AG09319 (cell line): ENCODE measurements at regions not wholly inside any gene's neighbourhood (a gene's known extent, or its start where the extent isn't known, plus 50 kb on each side); places are given as distances from the start of the nearest gene placed in this dataset.

Experiments used
- DNase-seq: peaks from one replicate; pipeline ENCODE4 v3.0.0-alpha.2; 2010; ENCODE audit warnings: low read depth; ENCODE audit errors: extremely low read depth
- TF ChIP-seq, protein P1 (sequence below): IDR thresholded peaks from 2 replicates; pipeline ENCODE4 v1.5.1; 2011; ENCODE audit warnings: low read depth, mild to moderate bottlenecking, inconsistent platforms, low read length, moderate library complexity

DNA sequence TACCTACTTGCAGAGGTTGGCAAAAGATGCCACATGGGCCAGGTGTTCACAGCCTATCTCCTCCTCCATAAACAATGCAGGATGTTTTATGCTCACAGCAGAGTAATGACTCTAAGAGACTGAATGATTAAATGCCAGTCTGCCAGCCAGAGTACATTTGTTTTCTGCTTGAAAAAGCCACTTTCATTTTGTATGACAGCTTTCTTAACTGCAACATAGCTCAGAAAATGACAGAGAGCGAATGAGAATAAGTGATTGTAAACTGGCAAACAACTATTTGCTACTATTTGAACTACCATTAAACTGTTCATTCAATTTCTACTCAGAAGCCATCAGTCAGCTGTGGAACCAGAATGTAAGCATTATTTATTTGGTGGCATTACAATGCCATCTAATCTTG, 50.6 kb upstream of the DCC start:
- no peak for DNase-seq
- TF ChIP-seq, protein P1, sequence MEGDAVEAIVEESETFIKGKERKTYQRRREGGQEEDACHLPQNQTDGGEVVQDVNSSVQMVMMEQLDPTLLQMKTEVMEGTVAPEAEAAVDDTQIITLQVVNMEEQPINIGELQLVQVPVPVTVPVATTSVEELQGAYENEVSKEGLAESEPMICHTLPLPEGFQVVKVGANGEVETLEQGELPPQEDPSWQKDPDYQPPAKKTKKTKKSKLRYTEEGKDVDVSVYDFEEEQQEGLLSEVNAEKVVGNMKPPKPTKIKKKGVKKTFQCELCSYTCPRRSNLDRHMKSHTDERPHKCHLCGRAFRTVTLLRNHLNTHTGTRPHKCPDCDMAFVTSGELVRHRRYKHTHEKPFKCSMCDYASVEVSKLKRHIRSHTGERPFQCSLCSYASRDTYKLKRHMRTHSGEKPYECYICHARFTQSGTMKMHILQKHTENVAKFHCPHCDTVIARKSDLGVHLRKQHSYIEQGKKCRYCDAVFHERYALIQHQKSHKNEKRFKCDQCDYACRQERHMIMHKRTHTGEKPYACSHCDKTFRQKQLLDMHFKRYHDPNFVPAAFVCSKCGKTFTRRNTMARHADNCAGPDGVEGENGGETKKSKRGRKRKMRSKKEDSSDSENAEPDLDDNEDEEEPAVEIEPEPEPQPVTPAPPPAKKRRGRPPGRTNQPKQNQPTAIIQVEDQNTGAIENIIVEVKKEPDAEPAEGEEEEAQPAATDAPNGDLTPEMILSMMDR = no peak
